ENCODE measurements at regions not wholly inside any gene's neighbourhood (a gene's known extent, or its start where the extent isn't known, plus 50 kb on each side); places are given as distances from the start of the nearest gene placed in this dataset.

DNA sequence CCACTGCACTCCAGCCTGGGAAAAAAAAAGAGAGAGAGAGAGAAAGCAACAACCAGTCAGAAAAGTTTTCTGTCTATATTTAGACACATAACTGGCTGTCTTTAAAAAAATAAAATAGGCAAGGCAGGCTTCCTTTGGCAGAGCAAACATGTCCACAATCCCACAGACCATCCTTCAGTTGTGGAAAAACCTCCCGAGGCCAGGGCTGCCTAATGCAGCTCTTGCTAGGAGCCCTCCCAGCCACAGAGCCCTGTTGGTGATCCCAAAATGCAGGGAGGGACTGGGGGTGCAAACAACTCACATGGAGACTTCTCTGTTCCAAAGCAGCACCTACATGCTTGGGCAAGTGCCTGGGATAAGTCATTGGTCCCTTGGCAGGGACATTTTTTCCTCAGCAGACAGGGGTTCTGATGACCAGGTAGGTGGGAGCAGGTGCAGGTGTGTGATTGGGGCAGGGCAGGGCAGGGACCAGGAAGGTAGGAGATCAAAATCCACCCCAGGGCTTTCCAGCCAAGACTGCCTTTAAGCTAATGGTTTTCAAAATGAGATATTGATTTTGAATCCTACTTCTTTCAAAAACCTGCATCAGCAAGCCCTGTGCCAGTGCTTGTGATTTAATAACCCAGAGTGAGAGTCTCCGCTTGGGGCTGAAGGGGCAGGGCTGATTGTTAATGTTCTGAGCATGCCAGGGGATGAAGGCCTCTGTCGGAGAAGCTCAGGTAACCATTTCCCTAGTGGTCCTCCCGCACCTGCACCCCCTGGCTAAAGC is 178.5 kb downstream of the USP12 start:
- peaks cover 2% of the 10 kb centered on the region for H3K27me3 ChIP-seq (ENCODE audit: insufficient read depth, poor library complexity, severe bottlenecking)
- no peak for DNase-seq (ENCODE audit: low read depth in 1 of 2, low spot score in 1 of 2)
- TF ChIP-seq SPI1 (IDR thresholded peaks at IDR 0.05; ENCODE audit: borderline replicate concordance, low read depth) (no peak), GABPA (IDR thresholded peaks at IDR 0.05; ENCODE audit: low read depth) (no peak), POLR2AphosphoS5 (IDR thresholded peaks at IDR 0.05; ENCODE audit: low read depth) (no peak)
- TF ChIP-seq, protein P1, sequence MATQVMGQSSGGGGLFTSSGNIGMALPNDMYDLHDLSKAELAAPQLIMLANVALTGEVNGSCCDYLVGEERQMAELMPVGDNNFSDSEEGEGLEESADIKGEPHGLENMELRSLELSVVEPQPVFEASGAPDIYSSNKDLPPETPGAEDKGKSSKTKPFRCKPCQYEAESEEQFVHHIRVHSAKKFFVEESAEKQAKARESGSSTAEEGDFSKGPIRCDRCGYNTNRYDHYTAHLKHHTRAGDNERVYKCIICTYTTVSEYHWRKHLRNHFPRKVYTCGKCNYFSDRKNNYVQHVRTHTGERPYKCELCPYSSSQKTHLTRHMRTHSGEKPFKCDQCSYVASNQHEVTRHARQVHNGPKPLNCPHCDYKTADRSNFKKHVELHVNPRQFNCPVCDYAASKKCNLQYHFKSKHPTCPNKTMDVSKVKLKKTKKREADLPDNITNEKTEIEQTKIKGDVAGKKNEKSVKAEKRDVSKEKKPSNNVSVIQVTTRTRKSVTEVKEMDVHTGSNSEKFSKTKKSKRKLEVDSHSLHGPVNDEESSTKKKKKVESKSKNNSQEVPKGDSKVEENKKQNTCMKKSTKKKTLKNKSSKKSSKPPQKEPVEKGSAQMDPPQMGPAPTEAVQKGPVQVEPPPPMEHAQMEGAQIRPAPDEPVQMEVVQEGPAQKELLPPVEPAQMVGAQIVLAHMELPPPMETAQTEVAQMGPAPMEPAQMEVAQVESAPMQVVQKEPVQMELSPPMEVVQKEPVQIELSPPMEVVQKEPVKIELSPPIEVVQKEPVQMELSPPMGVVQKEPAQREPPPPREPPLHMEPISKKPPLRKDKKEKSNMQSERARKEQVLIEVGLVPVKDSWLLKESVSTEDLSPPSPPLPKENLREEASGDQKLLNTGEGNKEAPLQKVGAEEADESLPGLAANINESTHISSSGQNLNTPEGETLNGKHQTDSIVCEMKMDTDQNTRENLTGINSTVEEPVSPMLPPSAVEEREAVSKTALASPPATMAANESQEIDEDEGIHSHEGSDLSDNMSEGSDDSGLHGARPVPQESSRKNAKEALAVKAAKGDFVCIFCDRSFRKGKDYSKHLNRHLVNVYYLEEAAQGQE (IDR thresholded peaks at IDR 0.05; ENCODE audit: insufficient replicate concordance, low read depth), result no peak
- TF ChIP-seq, protein P2, sequence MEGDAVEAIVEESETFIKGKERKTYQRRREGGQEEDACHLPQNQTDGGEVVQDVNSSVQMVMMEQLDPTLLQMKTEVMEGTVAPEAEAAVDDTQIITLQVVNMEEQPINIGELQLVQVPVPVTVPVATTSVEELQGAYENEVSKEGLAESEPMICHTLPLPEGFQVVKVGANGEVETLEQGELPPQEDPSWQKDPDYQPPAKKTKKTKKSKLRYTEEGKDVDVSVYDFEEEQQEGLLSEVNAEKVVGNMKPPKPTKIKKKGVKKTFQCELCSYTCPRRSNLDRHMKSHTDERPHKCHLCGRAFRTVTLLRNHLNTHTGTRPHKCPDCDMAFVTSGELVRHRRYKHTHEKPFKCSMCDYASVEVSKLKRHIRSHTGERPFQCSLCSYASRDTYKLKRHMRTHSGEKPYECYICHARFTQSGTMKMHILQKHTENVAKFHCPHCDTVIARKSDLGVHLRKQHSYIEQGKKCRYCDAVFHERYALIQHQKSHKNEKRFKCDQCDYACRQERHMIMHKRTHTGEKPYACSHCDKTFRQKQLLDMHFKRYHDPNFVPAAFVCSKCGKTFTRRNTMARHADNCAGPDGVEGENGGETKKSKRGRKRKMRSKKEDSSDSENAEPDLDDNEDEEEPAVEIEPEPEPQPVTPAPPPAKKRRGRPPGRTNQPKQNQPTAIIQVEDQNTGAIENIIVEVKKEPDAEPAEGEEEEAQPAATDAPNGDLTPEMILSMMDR (IDR thresholded peaks at IDR 0.05; ENCODE audit: insufficient read depth, low read length), result no peak
- no peak overlapping the region for H3K4me3 ChIP-seq (replicated peaks; ENCODE audit: insufficient read depth, low read length)
- H3K27ac ChIP-seq (replicated peaks), result no peak overlapping the region

DNA sequence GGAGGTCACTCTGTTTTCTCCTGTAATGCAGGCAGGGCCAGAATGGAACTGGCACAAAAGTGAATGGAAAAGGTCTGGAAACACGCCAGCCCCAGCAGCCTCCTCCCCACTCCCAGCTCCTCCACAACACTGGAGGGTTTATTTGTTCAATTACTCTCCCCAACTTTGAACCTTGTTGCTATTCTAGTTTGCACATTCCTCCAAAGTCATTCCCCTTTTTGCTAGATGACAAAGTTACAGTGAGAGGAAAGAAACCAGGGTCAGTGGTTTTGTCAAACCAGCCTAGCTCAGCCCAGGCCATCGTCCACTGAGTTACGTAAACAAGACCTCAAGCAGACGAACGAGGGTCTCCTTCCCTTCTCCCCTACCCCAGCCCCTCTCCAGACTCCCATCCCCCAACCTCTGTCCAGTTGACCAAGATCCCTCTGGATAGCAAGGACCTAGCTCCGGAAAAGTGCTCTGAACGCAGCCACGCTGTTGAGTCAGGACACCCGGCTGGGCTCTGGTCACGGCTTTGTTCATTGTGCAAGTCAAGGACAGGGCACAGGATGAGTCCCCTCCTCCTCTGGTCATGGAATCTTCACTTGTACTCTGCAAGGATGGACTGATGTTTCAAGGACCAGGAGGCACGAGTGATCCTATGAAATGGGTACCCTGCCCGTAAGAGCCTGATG is 180.0 kb downstream of the USP12 start:
- DNase-seq (ENCODE audit: low read depth in 1 of 2, low spot score in 1 of 2), result no peak
- TF ChIP-seq SPI1 (IDR thresholded peaks at IDR 0.05; ENCODE audit: borderline replicate concordance, low read depth) (no peak), POLR2AphosphoS5 (IDR thresholded peaks at IDR 0.05; ENCODE audit: low read depth) (no peak), GABPA (IDR thresholded peaks at IDR 0.05; ENCODE audit: low read depth) (no peak)
- TF ChIP-seq, protein P1 (IDR thresholded peaks at IDR 0.05; ENCODE audit: insufficient replicate concordance, low read depth), result no peak
- TF ChIP-seq, protein P2 (IDR thresholded peaks at IDR 0.05; ENCODE audit: insufficient read depth, low read length), result no peak
- H3K27ac ChIP-seq (replicated peaks), result no peak overlapping the region
- H3K4me3 ChIP-seq (replicated peaks; ENCODE audit: insufficient read depth, low read length), result no peak overlapping the region
- peaks cover 2% of the 10 kb centered on the region for H3K27me3 ChIP-seq (ENCODE audit: insufficient read depth, poor library complexity, severe bottlenecking)

DNA sequence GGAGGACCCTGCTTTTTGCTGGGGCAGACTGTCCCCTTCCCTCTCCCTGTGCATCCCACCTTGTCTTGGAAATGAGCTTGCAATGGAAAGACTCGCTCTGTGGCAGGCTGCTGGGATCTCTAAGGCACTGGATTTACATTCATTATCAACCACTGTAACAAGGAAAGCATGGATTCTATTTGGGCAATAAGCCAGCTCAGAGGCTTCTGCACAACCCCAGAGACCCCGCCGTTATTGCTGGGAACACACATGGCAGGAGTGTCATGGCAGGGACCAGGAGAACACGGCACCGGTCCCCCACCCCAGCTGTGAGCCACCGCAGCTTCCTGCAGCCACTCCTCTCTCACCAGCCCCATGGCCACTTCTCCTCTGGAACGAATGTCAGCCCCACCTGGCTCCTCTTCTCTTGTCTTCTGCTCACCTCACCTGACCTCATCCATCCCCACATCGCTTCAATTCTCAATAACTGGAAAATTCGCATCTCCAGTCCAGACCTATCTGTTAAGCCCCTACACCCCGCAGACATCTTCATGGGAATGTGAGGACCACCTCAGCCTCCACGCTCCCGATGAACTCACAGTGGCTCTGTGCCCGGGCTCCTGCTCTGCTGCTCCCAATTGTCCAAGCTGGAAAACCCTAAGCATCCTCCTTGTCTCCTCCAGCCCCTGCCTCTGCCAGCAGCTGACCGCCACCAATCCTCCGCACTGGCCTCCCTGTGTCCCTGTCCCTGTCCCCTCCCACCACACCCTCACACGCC is 181.5 kb downstream of the USP12 start:
- no peak for DNase-seq (ENCODE audit: low read depth in 1 of 2, low spot score in 1 of 2)
- Histone ChIP-seq H3K27me3 (ENCODE audit: insufficient read depth, poor library complexity, severe bottlenecking) (peaks cover 2% of the 10 kb centered on the region), H3K4me3 (replicated peaks; ENCODE audit: insufficient read depth, low read length) (no peak overlapping the region), H3K27ac (replicated peaks) (no peak overlapping the region)
- TF ChIP-seq, protein P2 (IDR thresholded peaks at IDR 0.05; ENCODE audit: insufficient read depth, low read length), result no peak
- TF ChIP-seq GABPA (IDR thresholded peaks at IDR 0.05; ENCODE audit: low read depth) (no peak), POLR2AphosphoS5 (IDR thresholded peaks at IDR 0.05; ENCODE audit: low read depth) (no peak), SPI1 (IDR thresholded peaks at IDR 0.05; ENCODE audit: borderline replicate concordance, low read depth) (no peak)
- TF ChIP-seq, protein P1 (IDR thresholded peaks at IDR 0.05; ENCODE audit: insufficient replicate concordance, low read depth), result no peak
